Bronchial epithelial cell (primary cell): ENCODE measurements at regions not wholly inside any gene's neighbourhood (a gene's known extent, or its start where the extent isn't known, plus 50 kb on each side); places are given as distances from the start of the nearest gene placed in this dataset.
A peak's percentile ranks its signal among the peaks of the same experiment; 100 is the strongest.

ENCODE experiments used
- DNase-seq: peaks from one replicate; pipeline ENCODE4 v3.0.0-alpha.2; 2010; ENCODE audit warnings: low read depth
- FAIRE-seq: peaks from 2 replicates; lab custom pipeline; 2011; peaks lifted over from hg19 to GRCh38; lab: Jason Lieb, UNC
- H3K27me3 ChIP-seq: 2 replicates; pipeline ENCODE4 v1.5.1; 2011; ENCODE audit warnings: low read length; ENCODE audit not compliant: control insufficient read depth, insufficient read depth
- H3K36me3 ChIP-seq: 2 replicates; pipeline ENCODE4 v1.5.1; 2011; ENCODE audit warnings: low read length; ENCODE audit not compliant: control insufficient read depth, insufficient read depth
- H3K4me3 ChIP-seq: 2 replicates; pipeline ENCODE4 v1.5.1; 2011; ENCODE audit warnings: mild to moderate bottlenecking, low read depth, low read length, control low read depth
- TF ChIP-seq, protein P1 (sequence below): IDR thresholded peaks from 2 replicates; pipeline ENCODE4 v1.5.1; 2011; ENCODE audit warnings: mild to moderate bottlenecking, moderate library complexity, low read length, control low read depth, inconsistent platforms; ENCODE audit not compliant: insufficient read depth, severe bottlenecking

DNA sequence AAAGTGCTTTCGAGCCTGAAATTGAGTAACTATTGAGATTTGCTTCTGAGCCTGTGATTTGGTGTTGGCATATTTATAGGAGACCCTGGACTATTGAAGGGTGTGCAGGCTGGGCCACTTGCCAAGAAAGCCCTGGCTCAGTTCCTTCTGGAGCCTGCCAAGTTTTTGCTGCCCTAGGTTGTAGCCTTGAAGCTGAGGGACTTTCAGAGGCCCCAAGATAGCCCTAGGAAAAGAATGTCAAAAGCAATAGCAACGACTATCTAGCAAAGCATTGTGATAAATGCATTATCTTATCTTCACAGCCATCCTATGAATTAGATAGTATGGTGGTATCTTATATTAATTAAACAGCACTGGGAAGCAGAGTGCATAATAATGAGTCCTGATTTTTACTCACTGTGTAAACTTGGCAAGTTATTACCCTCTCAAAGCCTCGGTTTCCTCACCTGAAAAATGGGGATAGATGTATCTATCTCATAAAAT, 473.7 kb upstream of the PODXL start:
- H3K27me3 ChIP-seq, result no peaks in the 10 kb centered on the region
- H3K4me3 ChIP-seq, result no peak overlapping the region
- DNase-seq (no peak), FAIRE-seq (no peak)
- no peaks in the 10 kb centered on the region for H3K36me3 ChIP-seq
- TF ChIP-seq, protein P1, sequence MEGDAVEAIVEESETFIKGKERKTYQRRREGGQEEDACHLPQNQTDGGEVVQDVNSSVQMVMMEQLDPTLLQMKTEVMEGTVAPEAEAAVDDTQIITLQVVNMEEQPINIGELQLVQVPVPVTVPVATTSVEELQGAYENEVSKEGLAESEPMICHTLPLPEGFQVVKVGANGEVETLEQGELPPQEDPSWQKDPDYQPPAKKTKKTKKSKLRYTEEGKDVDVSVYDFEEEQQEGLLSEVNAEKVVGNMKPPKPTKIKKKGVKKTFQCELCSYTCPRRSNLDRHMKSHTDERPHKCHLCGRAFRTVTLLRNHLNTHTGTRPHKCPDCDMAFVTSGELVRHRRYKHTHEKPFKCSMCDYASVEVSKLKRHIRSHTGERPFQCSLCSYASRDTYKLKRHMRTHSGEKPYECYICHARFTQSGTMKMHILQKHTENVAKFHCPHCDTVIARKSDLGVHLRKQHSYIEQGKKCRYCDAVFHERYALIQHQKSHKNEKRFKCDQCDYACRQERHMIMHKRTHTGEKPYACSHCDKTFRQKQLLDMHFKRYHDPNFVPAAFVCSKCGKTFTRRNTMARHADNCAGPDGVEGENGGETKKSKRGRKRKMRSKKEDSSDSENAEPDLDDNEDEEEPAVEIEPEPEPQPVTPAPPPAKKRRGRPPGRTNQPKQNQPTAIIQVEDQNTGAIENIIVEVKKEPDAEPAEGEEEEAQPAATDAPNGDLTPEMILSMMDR, result no peak

DNA sequence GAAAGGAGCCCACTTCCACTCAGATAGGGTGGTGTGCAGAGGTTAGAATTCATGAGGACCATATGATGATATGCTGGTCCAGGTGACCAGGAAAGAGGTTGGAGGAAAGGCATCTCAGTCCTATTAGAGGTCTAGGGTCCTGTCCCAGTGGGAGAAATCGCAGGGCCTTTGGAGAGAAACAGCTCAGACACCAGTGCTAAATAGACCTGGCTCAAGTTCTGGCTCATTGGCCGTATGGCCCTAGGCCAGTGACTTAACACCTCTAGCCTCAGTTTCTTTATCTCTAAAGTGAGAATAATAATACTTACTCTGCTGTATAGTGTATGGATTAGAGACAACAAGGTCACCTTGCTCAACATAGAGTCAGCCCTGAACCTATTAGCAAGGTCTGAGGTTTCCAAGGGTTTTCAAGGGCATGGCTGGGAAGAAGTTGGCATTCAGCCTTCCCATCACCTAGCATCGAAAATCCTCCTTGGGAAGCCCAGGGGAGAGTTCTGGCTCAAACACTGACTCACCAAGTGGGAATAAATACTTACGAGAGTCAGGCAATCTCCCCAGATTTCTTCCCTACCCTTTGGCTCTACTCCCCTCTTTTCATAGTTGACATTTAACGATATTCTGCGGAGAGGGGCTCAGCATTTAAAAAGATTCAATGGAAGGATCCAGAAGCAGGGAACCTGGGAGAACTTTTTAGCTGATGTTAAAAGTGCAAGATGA, 473.1 kb upstream of the PODXL start:
- no peak for FAIRE-seq
- TF ChIP-seq, protein P1, result no peak
- peak; percentile 24 for DNase-seq

DNA sequence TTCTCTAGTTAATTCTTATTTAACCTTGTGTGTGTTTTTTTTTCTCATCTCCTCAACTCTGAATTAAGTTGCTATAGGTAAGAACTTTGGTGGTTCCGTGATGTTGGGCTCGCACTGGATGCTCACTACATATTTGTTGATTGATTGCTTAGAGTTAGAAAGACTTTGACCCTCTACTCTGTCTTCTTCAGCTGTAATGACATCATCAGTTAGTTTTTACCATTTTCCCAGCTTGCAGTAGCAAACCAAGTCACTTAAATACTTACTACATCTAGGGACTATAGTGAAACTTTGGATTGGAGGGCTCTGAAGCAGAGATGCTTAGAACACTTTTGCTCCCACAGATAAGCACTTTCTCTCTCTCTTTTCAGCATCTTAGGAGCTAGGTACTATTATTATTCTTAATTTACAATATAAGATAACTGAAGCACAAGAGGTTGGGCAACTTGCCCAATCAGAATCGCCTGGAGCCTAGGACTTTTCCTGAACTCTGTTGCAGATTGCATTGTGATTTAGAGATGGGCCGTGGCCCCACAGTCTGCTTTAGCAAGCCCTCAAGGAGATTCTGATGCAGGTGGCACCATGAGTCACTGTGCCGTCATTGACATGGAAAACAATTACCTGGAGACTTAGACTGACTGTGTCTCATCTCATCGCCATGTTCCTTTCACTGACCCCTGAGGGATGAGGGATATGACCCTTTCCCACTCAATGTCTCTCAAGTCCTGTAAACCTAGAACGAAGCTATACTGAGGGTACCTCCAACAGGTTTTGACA, 471.9 kb upstream of the PODXL start:
- Histone ChIP-seq H3K27me3 (no peaks in the 10 kb centered on the region), H3K36me3 (no peaks in the 10 kb centered on the region), H3K4me3 (no peak overlapping the region)
- TF ChIP-seq, protein P1, result no peak
- DNase-seq (peak; percentile 88), FAIRE-seq (no peak)

More for the DNA sequence above, 473.1 kb upstream of the PODXL start:
- Histone ChIP-seq H3K4me3 (no peak overlapping the region), H3K27me3 (no peaks in the 10 kb centered on the region), H3K36me3 (no peaks in the 10 kb centered on the region)

DNA sequence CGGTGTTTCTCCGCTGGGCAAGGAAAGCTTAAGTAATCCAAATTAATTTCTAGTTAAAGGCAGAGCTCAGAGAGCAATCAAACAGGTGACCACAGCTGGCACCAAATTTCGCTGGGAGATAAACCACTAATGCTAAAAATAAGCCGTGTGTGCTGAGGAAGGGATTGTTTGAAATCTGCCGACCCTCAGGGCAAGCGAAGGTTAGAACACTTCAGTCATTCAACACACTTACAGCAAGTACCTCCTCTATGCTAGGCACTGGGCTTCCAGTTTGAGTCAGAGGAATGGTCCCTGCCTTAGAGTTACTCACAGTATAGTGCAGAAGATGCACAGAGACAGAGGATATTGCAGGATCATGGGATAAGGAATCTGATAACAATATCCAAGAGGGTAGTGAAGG, 467.9 kb upstream of the PODXL start:
- Histone ChIP-seq H3K36me3 (no peaks in the 10 kb centered on the region), H3K27me3 (no peaks in the 10 kb centered on the region), H3K4me3 (no peak overlapping the region)
- TF ChIP-seq, protein P1, result no peak
- DNase-seq (no peak), FAIRE-seq (no peak)

DNA sequence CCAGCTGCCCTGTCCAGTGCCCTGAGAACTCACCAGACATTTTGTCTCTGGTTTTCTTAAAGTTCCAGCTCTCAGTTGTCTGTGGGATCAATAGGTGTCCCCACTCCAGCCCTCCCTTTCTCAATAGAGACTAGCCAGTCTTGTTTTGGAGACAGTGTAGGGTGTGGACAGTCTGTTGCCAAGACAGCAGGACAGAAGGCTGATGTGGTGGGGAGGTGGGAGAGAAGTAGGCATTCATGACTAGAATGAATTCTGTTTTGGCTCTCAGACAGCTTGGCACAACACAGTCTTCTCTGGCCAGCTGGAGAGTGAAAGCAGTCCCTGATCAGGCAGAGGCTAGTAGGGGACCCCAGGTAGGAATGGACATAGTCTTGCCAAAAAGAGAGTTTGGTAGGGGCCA, 467.0 kb upstream of the PODXL start:
- H3K36me3 ChIP-seq, result no peaks in the 10 kb centered on the region
- no peak for FAIRE-seq
- TF ChIP-seq, protein P1, result no peak
- no peak for DNase-seq
- no peaks in the 10 kb centered on the region for H3K27me3 ChIP-seq
- H3K4me3 ChIP-seq, result no peak overlapping the region
